Neural cell (in vitro differentiated cells): ENCODE measurements at regions not wholly inside any gene's neighbourhood (a gene's known extent, or its start where the extent isn't known, plus 50 kb on each side); places are given as distances from the start of the nearest gene placed in this dataset.

Experiments
- H2AFZ ChIP-seq: fragments of 200-600, 300-800 bp; sonication (generic), shearing (Covaris generic); 2 replicates; pipeline ENCODE4 v1.6.0; 2014; ENCODE audit warnings: low read depth, mild to moderate bottlenecking, antibody characterized with exemption, low read length, moderate library complexity
- H3F3A ChIP-seq: fragments of 200-600 bp; shearing (Covaris generic); 2 replicates; pipeline ENCODE4 v1.6.1; 2016; ENCODE audit warnings: mild to moderate bottlenecking, moderate library complexity, mixed read lengths, antibody characterized with exemption, low read length; ENCODE audit not compliant: insufficient read depth, poor library complexity, severe bottlenecking
- H3K27ac ChIP-seq: fragments of 200-600, 300-800 bp; sonication (generic), shearing (Covaris generic); 2 replicates; pipeline ENCODE4 v1.5.1; 2014; ENCODE audit warnings: mild to moderate bottlenecking, low read length, moderate library complexity
- H3K27me3 ChIP-seq: fragments of 300-800, 200-600 bp; sonication (generic), shearing (Covaris generic); 2 replicates; pipeline ENCODE4 v1.6.0; 2014; ENCODE audit warnings: mild to moderate bottlenecking, low read depth, low read length, moderate library complexity; ENCODE audit not compliant: insufficient read depth
- H3K36me3 ChIP-seq: fragments of 300-800, 200-600 bp; sonication (generic), shearing (Covaris generic); 2 replicates; pipeline ENCODE4 v1.5.1; 2014; ENCODE audit warnings: mild to moderate bottlenecking, antibody characterized with exemption, low read length, moderate library complexity; ENCODE audit not compliant: insufficient read depth
- H3K4me2 ChIP-seq: fragments of 300-800, 200-600 bp; sonication (generic), shearing (Covaris generic); 2 replicates; pipeline ENCODE4 v1.6.0; 2014; ENCODE audit warnings: mild to moderate bottlenecking, low read length
- H3K4me3 ChIP-seq: fragments of 300-800, 200-600 bp; sonication (generic), shearing (Covaris generic); 2 replicates; pipeline ENCODE4 v1.5.1; 2014; ENCODE audit warnings: mild to moderate bottlenecking, low read length, moderate library complexity
- H3K79me2 ChIP-seq: fragments of 200-600 bp; shearing (Covaris generic); replicated peaks from 2 replicates; pipeline ENCODE4 v1.6.0; 2014; ENCODE audit warnings: mild to moderate bottlenecking, low read length, moderate library complexity; ENCODE audit not compliant: insufficient read depth
- H3K9ac ChIP-seq: fragments of 300-800, 200-600 bp; sonication (generic), shearing (Covaris generic); 2 replicates; pipeline ENCODE4 v1.6.1; 2016; ENCODE audit warnings: mild to moderate bottlenecking, low read length, mixed read lengths
- H3K9me2 ChIP-seq: fragments of 200-600 bp; shearing (Covaris generic); 2 replicates; pipeline ENCODE4 v1.6.1; 2016; ENCODE audit warnings: mild to moderate bottlenecking, low read length, mixed read lengths; ENCODE audit not compliant: insufficient read depth
- H3K9me3 ChIP-seq: fragments of 200-600, 300-800 bp; sonication (generic), shearing (Covaris generic); 2 replicates; pipeline ENCODE4 v1.6.1; 2016; ENCODE audit warnings: mild to moderate bottlenecking, mixed run types, low read length, moderate library complexity, mixed read lengths
- H4K20me1 ChIP-seq: fragments of 200-600 bp; shearing (Covaris generic); 2 replicates; pipeline ENCODE4 v1.6.1; 2016; ENCODE audit warnings: mild to moderate bottlenecking, mixed run types; ENCODE audit not compliant: insufficient read depth
- CTCF ChIP-seq: fragments of 450-650 bp; IDR thresholded peaks from 2 replicates; pipeline ENCODE4 v1.5.1; 2014; ENCODE audit warnings: antibody characterized with exemption, mild to moderate bottlenecking, moderate library complexity; ENCODE audit not compliant: poor library complexity, severe bottlenecking
- EP300 ChIP-seq: fragments of 450-650 bp; conservative IDR thresholded peaks from 2 replicates; pipeline ENCODE4 v1.6.1; 2014; ENCODE audit warnings: antibody characterized with exemption, mild to moderate bottlenecking, moderate library complexity; ENCODE audit not compliant: poor library complexity, severe bottlenecking
- EZH2 ChIP-seq: fragments of 200-600, 300-800 bp; shearing (Covaris generic), sonication (generic); IDR thresholded peaks from 2 replicates; pipeline ENCODE4 v1.6.1; 2014; ENCODE audit warnings: antibody characterized with exemption, low read length, borderline replicate concordance, mild to moderate bottlenecking; ENCODE audit not compliant: insufficient read depth, poor library complexity, severe bottlenecking
- MXI1 ChIP-seq: fragments of 450-650 bp; conservative IDR thresholded peaks from 2 replicates; pipeline ENCODE4 v1.6.1; 2014; ENCODE audit warnings: antibody characterized with exemption, mild to moderate bottlenecking; ENCODE audit not compliant: poor library complexity, severe bottlenecking
- POLR2AphosphoS5 ChIP-seq: IDR thresholded peaks from 2 replicates; pipeline ENCODE4 v1.6.1; 2012
- RAD21 ChIP-seq: fragments of 450-650 bp; conservative IDR thresholded peaks from 2 replicates; pipeline ENCODE4 v1.6.1; 2014; ENCODE audit warnings: antibody characterized with exemption, mild to moderate bottlenecking, moderate library complexity
- REST ChIP-seq: IDR thresholded peaks from 2 replicates; pipeline ENCODE4 v1.6.1; 2012; ENCODE audit warnings: borderline replicate concordance
- SMC3 ChIP-seq: fragments of 450-650 bp; conservative IDR thresholded peaks from 2 replicates; pipeline ENCODE4 v1.6.1; 2014; ENCODE audit warnings: antibody characterized with exemption, mild to moderate bottlenecking, moderate library complexity; ENCODE audit not compliant: poor library complexity
- TAF1 ChIP-seq: IDR thresholded peaks from 2 replicates; pipeline ENCODE4 v1.6.1; 2012; ENCODE audit warnings: low read depth

- H3K9me3 ChIP-seq: no peaks in the 10 kb centered on the region
- no peak overlapping the region for H2AFZ ChIP-seq
- H4K20me1 ChIP-seq: no peaks in the 10 kb centered on the region
- no peaks in the 10 kb centered on the region for H3K36me3 ChIP-seq
- no peak overlapping the region for H3K4me3 ChIP-seq
- H3K9me2 ChIP-seq: no peaks in the 10 kb centered on the region
- no peak overlapping the region for H3K27ac ChIP-seq
- no peaks in the 10 kb centered on the region for H3F3A ChIP-seq
- H3K27me3 ChIP-seq: no peaks in the 10 kb centered on the region
- H3K4me2 ChIP-seq: no peak overlapping the region
- TF ChIP-seq MXI1: no peak
- TF ChIP-seq POLR2AphosphoS5: no peak
- TF ChIP-seq RAD21: no peak
- TF ChIP-seq CTCF: no peak
- no peak for TF ChIP-seq TAF1
- no peak for TF ChIP-seq EZH2
- TF ChIP-seq SMC3: no peak
- TF ChIP-seq EP300: no peak
- no peaks in the 10 kb centered on the region for H3K79me2 ChIP-seq
- no peak overlapping the region for H3K9ac ChIP-seq
Measured at GRCh38 chr20:48156951-48157700, 371.8 kb upstream of the SULF2 start.

- Histone ChIP-seq H3K27me3 (no peaks in the 10 kb centered on the region), H4K20me1 (no peaks in the 10 kb centered on the region), H3K79me2 (no peaks in the 10 kb centered on the region), H3K9me2 (no peaks in the 10 kb centered on the region), H3K9me3 (no peaks in the 10 kb centered on the region), H3K36me3 (no peaks in the 10 kb centered on the region), H3F3A (no peaks in the 10 kb centered on the region), H3K4me2 (no peak overlapping the region), H3K4me3 (no peak overlapping the region), H3K27ac (no peak overlapping the region), H2AFZ (no peak overlapping the region), H3K9ac (no peak overlapping the region)
- no peak for TF ChIP-seq EP300
- TF ChIP-seq EZH2: no peak
- TF ChIP-seq SMC3: no peak
- no peak for TF ChIP-seq REST
- TF ChIP-seq TAF1: no peak
- no peak for TF ChIP-seq RAD21
- no peak for TF ChIP-seq POLR2AphosphoS5
- no peak for TF ChIP-seq CTCF
- no peak for TF ChIP-seq MXI1
Measured at GRCh38 chr20:48156521-48156920, 371.2 kb upstream of the SULF2 start.
